Thymus (tissue), 11 donors: ENCODE measurements at regions not wholly inside any gene's neighbourhood (a gene's known extent, or its start where the extent isn't known, plus 50 kb on each side); places are given as distances from the start of the nearest gene placed in this dataset.

Experiments
- DNase-seq, 9 donors: peaks; one replicate each; pipeline ENCODE4 v3.0.0-alpha.2; 2013; ENCODE audit warnings: low spot score in 9 of 9, low read depth in 6 of 9, missing footprints in 1 of 9
- H3K27ac ChIP-seq, 2 donors: one replicate each; pipeline ENCODE4 v1.5.1; 2013; ENCODE audit warnings: control low read depth in 1 of 2, low read depth in 1 of 2, low read length in 1 of 2, mild to moderate bottlenecking in 1 of 2, moderate library complexity in 1 of 2
- H3K27me3 ChIP-seq, 2 donors: one replicate each; pipeline ENCODE4 v1.5.1; 2013; ENCODE audit warnings: low read length in 1 of 2; ENCODE audit not compliant: control insufficient read depth in 2 of 2, insufficient read depth in 1 of 2
- H3K36me3 ChIP-seq, 2 donors: one replicate each; pipeline ENCODE4 v1.5.1; 2013; ENCODE audit warnings: low read length in 1 of 2, mild to moderate bottlenecking in 1 of 2, moderate library complexity in 1 of 2; ENCODE audit not compliant: control insufficient read depth in 2 of 2, insufficient read depth in 2 of 2
- H3K4me1 ChIP-seq, 2 donors: one replicate each; pipeline ENCODE4 v1.5.1; 2013; ENCODE audit warnings: low read length in 2 of 2; ENCODE audit not compliant: control insufficient read depth in 2 of 2, insufficient read depth in 2 of 2
- H3K4me3 ChIP-seq, 2 donors: one replicate each; pipeline ENCODE4 v1.5.1; 2013; ENCODE audit warnings: low read length in 2 of 2, control low read depth in 1 of 2, mild to moderate bottlenecking in 1 of 2
- H3K9me3 ChIP-seq, 2 donors: one replicate each; pipeline ENCODE4 v1.5.1; 2013; ENCODE audit warnings: low read length in 1 of 2, mild to moderate bottlenecking in 1 of 2; ENCODE audit not compliant: control insufficient read depth in 2 of 2, insufficient read depth in 1 of 2
- WGBS: extraction: QIAGEN DNeasy Blood & Tissue Kit; methylation state at CpG from one replicate; pipeline ENCODE4 v1.1.7; 2013; 5-methylcytosine and 5-hydroxymethylcytosine counted together
- donor health status: healthy.

- H3K36me3 ChIP-seq: no peaks in the 10 kb centered on the region
- H3K27ac ChIP-seq: no peak overlapping the region
- H3K27me3 ChIP-seq: no peaks in the 10 kb centered on the region
- H3K4me1 ChIP-seq: peaks cover 0 to 4% of the 10 kb centered on the region in 2 donors
- no peak overlapping the region for H3K4me3 ChIP-seq
- 96% methylated on average over 9 of the region's 9 CpGs for WGBS
- H3K9me3 ChIP-seq: no peaks in the 10 kb centered on the region
- no peak for DNase-seq
Measured at GRCh38 chr2:16323551-16324543, 341.8 kb downstream of the CYRIA start.

- Histone ChIP-seq H3K27me3 (no peaks in the 10 kb centered on the region), H3K9me3 (no peaks in the 10 kb centered on the region), H3K36me3 (no peaks in the 10 kb centered on the region), H3K27ac (no peak overlapping the region), H3K4me1 (peaks cover 0 to 5% of the 10 kb centered on the region in 2 donors), H3K4me3 (no peak overlapping the region)
- no peak for DNase-seq
- 96% methylated on average over 4 of the region's 4 CpGs for WGBS
Measured at GRCh38 chr2:16323126-16323520, 342.5 kb downstream of the CYRIA start.

DNA sequence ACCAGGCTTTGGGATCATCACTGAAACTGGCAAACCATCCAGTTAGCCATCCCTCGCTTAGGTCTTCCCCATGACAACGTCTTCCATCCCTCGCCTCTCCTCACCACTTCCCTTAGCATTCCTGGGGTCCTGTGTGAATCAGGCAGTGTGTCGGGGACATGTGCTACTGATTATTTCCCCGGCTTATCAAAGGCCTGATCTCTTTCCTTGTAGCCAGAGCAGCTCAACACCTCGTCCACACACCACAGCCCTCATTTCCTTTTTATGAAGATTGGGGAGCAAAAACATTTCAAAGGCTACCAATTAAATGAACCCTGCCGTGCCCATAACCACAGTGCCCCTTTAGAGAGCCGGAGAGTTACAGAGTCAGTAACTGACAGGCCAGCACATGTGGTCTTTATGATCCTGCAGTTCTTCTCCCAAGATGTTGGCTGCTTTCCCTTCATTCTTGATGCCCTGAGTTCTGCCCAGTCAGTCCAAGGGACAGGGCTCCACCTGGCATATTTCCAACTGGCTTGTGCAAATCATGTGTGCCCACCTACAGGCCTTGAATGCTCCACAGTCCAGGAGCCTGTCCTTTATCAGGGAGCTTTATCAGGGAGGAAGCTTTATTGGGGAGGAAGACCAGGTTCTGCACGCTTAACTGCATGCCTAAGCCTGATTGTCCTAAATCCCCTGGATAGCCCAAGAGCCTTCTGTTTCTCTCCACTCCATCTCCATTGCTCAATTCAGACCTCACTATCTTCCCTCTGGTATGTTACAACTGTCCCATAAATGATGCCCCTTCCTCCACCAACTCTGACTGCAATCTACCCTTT lies 343.1 kb downstream of the CYRIA start:
- 79% methylated on average over 9 of the region's 9 CpGs for WGBS
- H3K36me3 ChIP-seq: no peaks in the 10 kb centered on the region
- no peak overlapping the region for H3K4me3 ChIP-seq
- H3K4me1 ChIP-seq: peaks cover 0 to 5% of the 10 kb centered on the region in 2 donors
- no peak for DNase-seq
- no peaks in the 10 kb centered on the region for H3K27me3 ChIP-seq
- no peak overlapping the region for H3K27ac ChIP-seq
- H3K9me3 ChIP-seq: no peaks in the 10 kb centered on the region

DNA sequence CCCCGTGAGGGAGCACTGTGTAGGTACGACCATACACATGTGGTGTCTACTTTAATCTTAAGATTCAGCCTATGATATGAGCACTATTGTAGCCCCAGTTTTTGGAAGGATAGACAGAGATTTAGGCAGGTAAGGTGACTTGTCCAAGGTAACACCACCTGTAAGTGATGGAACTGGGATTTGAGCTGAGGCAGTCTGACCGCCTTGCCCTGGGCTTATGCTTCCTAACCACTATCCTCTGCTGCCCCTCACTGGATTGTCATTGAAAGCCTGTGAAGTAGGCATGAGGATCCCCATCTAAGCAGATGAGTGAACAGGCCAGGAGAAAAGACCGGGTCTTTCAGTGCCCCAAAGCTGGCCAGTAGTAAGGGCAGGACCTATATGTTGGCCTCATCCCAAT lies 343.8 kb downstream of the CYRIA start:
- Histone ChIP-seq H3K27me3 (no peaks in the 10 kb centered on the region), H3K36me3 (no peaks in the 10 kb centered on the region), H3K4me1 (peaks cover 0 to 5% of the 10 kb centered on the region in 2 donors), H3K4me3 (no peak overlapping the region), H3K9me3 (no peaks in the 10 kb centered on the region), H3K27ac (no peak overlapping the region)
- DNase-seq: no peak
- 97% methylated on average over 4 of the region's 4 CpGs for WGBS

DNA sequence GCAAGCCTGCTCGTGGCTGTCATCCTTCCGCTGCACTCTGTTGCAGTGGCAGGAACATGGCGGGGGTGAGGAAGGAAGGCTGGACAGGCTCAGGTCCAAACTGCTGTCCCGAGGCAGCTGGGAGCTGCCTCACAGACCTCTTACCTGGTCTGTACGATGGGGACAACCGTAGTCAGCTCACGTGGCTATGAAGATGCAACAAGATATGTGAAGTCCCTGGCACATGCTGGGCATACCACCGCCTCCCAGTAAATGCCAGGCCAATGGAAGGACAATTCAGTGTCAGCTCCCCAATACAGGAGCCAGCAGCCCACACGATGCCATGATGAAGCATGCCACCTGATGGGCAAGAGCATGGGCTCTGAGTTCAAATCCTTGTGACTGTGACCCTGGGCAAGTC lies 344.4 kb downstream of the CYRIA start:
- Histone ChIP-seq H3K27me3 (no peaks in the 10 kb centered on the region), H3K9me3 (no peaks in the 10 kb centered on the region), H3K4me3 (no peak overlapping the region), H3K36me3 (no peaks in the 10 kb centered on the region), H3K27ac (no peak overlapping the region), H3K4me1 (peaks cover 0 to 5% of the 10 kb centered on the region in 2 donors)
- DNase-seq: no peak
- 97% methylated on average over 9 of the region's 9 CpGs for WGBS

DNA sequence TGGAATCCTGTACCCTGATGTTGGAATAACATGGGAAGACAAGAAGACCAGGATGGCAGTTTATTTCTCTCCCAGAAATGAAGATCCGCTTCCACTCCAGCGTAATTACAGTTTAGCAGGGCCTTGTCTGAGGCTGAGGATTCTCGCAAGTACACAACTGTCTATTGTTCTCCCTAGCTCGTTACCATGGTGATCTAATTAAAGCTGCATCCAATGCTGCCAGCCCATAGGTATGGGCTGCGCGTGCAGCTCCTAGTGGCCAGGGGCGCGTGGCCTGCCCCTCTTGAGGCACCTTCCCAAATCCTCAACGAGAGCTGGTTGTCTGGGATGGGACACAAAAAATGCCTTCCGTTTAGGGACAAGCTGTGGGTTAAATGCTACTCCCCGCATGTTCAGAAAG lies 344.9 kb downstream of the CYRIA start:
- DNase-seq: no peak
- no peaks in the 10 kb centered on the region for H3K27me3 ChIP-seq
- 93% methylated on average over 11 of the region's 11 CpGs for WGBS
- H3K9me3 ChIP-seq: no peaks in the 10 kb centered on the region
- H3K27ac ChIP-seq: no peak overlapping the region
- peaks cover 0 to 5% of the 10 kb centered on the region in 2 donors for H3K4me1 ChIP-seq
- no peak overlapping the region for H3K4me3 ChIP-seq
- no peaks in the 10 kb centered on the region for H3K36me3 ChIP-seq

- Histone ChIP-seq H3K36me3 (no peaks in the 10 kb centered on the region), H3K4me3 (no peak overlapping the region), H3K27me3 (no peaks in the 10 kb centered on the region), H3K4me1 (peaks cover 0 to 5% of the 10 kb centered on the region in 2 donors), H3K27ac (no peak overlapping the region), H3K9me3 (no peaks in the 10 kb centered on the region)
- no peak for DNase-seq
- WGBS: 86% methylated on average over 12 of the region's 12 CpGs
Measured at GRCh38 chr2:16319551-16320121, 346.0 kb downstream of the CYRIA start.

GRCh38 chr2:16318474-16319195 lies 347.0 kb downstream of the CYRIA start:
- Histone ChIP-seq H3K27ac (no peak overlapping the region), H3K4me1 (peaks cover 0 to 5% of the 10 kb centered on the region in 2 donors), H3K36me3 (no peaks in the 10 kb centered on the region), H3K9me3 (no peaks in the 10 kb centered on the region), H3K4me3 (no peak overlapping the region), H3K27me3 (no peaks in the 10 kb centered on the region)
- DNase-seq: no peak
- WGBS: 51% methylated on average over 4 of the region's 4 CpGs
